H9 (cell line): ENCODE measurements at regions not wholly inside any gene's neighbourhood (a gene's known extent, or its start where the extent isn't known, plus 50 kb on each side); places are given as distances from the start of the nearest gene placed in this dataset.

Experiments
- DNase-seq: peaks from one replicate; pipeline ENCODE4 v3.0.0-alpha.2; 2017
- H2AFZ ChIP-seq: one replicate; pipeline ENCODE4 v1.6.1; 2013; ENCODE audit warnings: mild to moderate bottlenecking, low read length, control low read depth, moderate library complexity
- H2AK5ac ChIP-seq: 2 replicates; pipeline ENCODE4 v1.6.1; 2013; ENCODE audit warnings: low read length, control low read depth, mixed read lengths; ENCODE audit not compliant: insufficient read length
- H2BK120ac ChIP-seq: one replicate; pipeline ENCODE4 v1.6.1; 2013; ENCODE audit warnings: low read depth, mild to moderate bottlenecking, low read length, control low read depth, inconsistent platforms; ENCODE audit not compliant: poor library complexity, severe bottlenecking
- H2BK12ac ChIP-seq: 2 replicates; pipeline ENCODE4 v1.6.1; 2013; ENCODE audit warnings: low read length, control low read depth, mixed read lengths, low read depth; ENCODE audit not compliant: insufficient read length
- H2BK15ac ChIP-seq: 2 replicates; pipeline ENCODE4 v1.6.1; 2013; ENCODE audit warnings: low read depth, low read length, control low read depth
- H2BK20ac ChIP-seq: one replicate; pipeline ENCODE4 v1.6.1; 2013; ENCODE audit warnings: low read depth, mild to moderate bottlenecking, low read length, control low read depth, inconsistent platforms; ENCODE audit not compliant: poor library complexity, severe bottlenecking
- H2BK5ac ChIP-seq: 2 replicates; pipeline ENCODE4 v1.6.1; 2013; ENCODE audit warnings: low read length, control low read depth, mixed read lengths; ENCODE audit not compliant: insufficient read length
- H3K14ac ChIP-seq: 2 replicates; pipeline ENCODE4 v1.6.1; 2013; ENCODE audit warnings: low read length, control low read depth; ENCODE audit not compliant: insufficient read depth
- H3K18ac ChIP-seq: 2 replicates; pipeline ENCODE4 v1.6.1; 2013; ENCODE audit warnings: low read depth, mild to moderate bottlenecking, mixed read lengths, low read length, control low read depth; ENCODE audit not compliant: insufficient read length
- H3K23ac ChIP-seq: 2 replicates; pipeline ENCODE4 v1.6.1; 2013; ENCODE audit warnings: low read length, control low read depth, mixed read lengths, low read depth; ENCODE audit not compliant: insufficient read length
- H3K23me2 ChIP-seq: 2 replicates; pipeline ENCODE4 v1.6.1; 2013; ENCODE audit warnings: low read depth, mild to moderate bottlenecking, mixed read lengths, low read length, control low read depth; ENCODE audit not compliant: insufficient read length, poor library complexity, severe bottlenecking
- H3K27ac ChIP-seq: 2 replicates; pipeline ENCODE4 v1.5.1; 2013; ENCODE audit warnings: low read length, control low read depth, mixed read lengths, low read depth; ENCODE audit not compliant: insufficient read length
- H3K27me3 ChIP-seq: 2 replicates; pipeline ENCODE4 v1.6.1; 2013; ENCODE audit warnings: low read length, control low read depth, inconsistent platforms; ENCODE audit not compliant: insufficient read depth
- H3K4ac ChIP-seq: 2 replicates; pipeline ENCODE4 v1.6.1; 2013; ENCODE audit warnings: low read depth, mild to moderate bottlenecking, control low read depth, inconsistent platforms, low read length, moderate library complexity
- H3K4me1 ChIP-seq: 2 replicates; pipeline ENCODE4 v1.6.1; 2013; ENCODE audit warnings: low read length, control low read depth, inconsistent platforms; ENCODE audit not compliant: insufficient read depth
- H3K4me2 ChIP-seq: 2 replicates; pipeline ENCODE4 v1.6.1; 2013; ENCODE audit warnings: low read length, control low read depth, mixed read lengths; ENCODE audit not compliant: insufficient read length, insufficient read depth
- H3K56ac ChIP-seq: 2 replicates; pipeline ENCODE4 v1.6.1; 2013; ENCODE audit warnings: low read depth, mild to moderate bottlenecking, mixed read lengths, low read length, control low read depth; ENCODE audit not compliant: insufficient read length
- H3K79me1 ChIP-seq: 2 replicates; pipeline ENCODE4 v1.6.1; 2013; ENCODE audit warnings: low read depth, mild to moderate bottlenecking, moderate library complexity, low read length, control low read depth, inconsistent platforms; ENCODE audit not compliant: insufficient read depth, poor library complexity, severe bottlenecking
- H3K79me2 ChIP-seq: 2 replicates; pipeline ENCODE4 v1.6.1; 2013; ENCODE audit warnings: low read length, control low read depth, inconsistent platforms; ENCODE audit not compliant: insufficient read depth
- H3K9ac ChIP-seq: 2 replicates; pipeline ENCODE4 v1.6.1; 2013; ENCODE audit warnings: low read length, control low read depth, mixed read lengths; ENCODE audit not compliant: insufficient read length; ENCODE audit errors: extremely low read depth
- H3K9me3 ChIP-seq: one replicate; pipeline ENCODE4 v1.6.1; 2013; ENCODE audit warnings: low read depth, low read length, inconsistent platforms; ENCODE audit not compliant: control insufficient read depth
- H3T11ph ChIP-seq: one replicate; pipeline ENCODE4 v1.6.1; 2013; ENCODE audit warnings: mild to moderate bottlenecking, low read length, control low read depth, inconsistent platforms
- H4K20me1 ChIP-seq: one replicate; pipeline ENCODE4 v1.6.1; 2013; ENCODE audit not compliant: control insufficient read depth, insufficient read length, insufficient read depth
- H4K5ac ChIP-seq: 2 replicates; pipeline ENCODE4 v1.6.1; 2013; ENCODE audit warnings: low read depth, mild to moderate bottlenecking, mixed read lengths, low read length, control low read depth; ENCODE audit not compliant: insufficient read length
- H4K8ac ChIP-seq: replicated peaks from 2 replicates; pipeline ENCODE4 v1.6.1; 2013; ENCODE audit warnings: low read length, control low read depth, mixed read lengths, low read depth; ENCODE audit not compliant: insufficient read length
- H4K91ac ChIP-seq: 2 replicates; pipeline ENCODE4 v1.6.1; 2013; ENCODE audit warnings: low read depth, mild to moderate bottlenecking, moderate library complexity, mixed read lengths, low read length, control low read depth; ENCODE audit not compliant: insufficient read length
- H3K27ac Mint-ChIP-seq, 3 experiments: 2 replicates in 2 of 3; 3 replicates in 1 of 3; pipeline ENCODE4 v1.8.0; 2020 to 2021; ENCODE audit warnings: mixed read lengths in 3 of 3, mild to moderate bottlenecking in 1 of 3, moderate library complexity in 1 of 3
- H3K27me3 Mint-ChIP-seq: 2 replicates; pipeline ENCODE4 v1.8.0; 2021; ENCODE audit warnings: low read depth, mild to moderate bottlenecking, moderate library complexity, mixed read lengths
- H3K36me3 Mint-ChIP-seq, 3 experiments: 2 replicates in 2 of 3; 3 replicates in 1 of 3; pipeline ENCODE4 v1.8.0; 2020 to 2021; ENCODE audit warnings: low read depth in 3 of 3, mixed read lengths in 3 of 3; ENCODE audit not compliant: insufficient read depth in 1 of 3
- H3K4me1 Mint-ChIP-seq, 2 experiments: 2 replicates each; pipeline ENCODE4 v1.8.0; 2020; ENCODE audit warnings: mixed read lengths in 2 of 2
- H3K4me3 Mint-ChIP-seq, 2 experiments: 2 replicates in 1 of 2; 3 replicates in 1 of 2; pipeline ENCODE4 v1.8.0; 2020 to 2021; ENCODE audit warnings: mild to moderate bottlenecking in 2 of 2, mixed read lengths in 2 of 2, moderate library complexity in 1 of 2
- H3K9me3 Mint-ChIP-seq, 2 experiments: 2 replicates in 1 of 2; 3 replicates in 1 of 2; pipeline ENCODE4 v1.8.0; 2020; ENCODE audit warnings: mild to moderate bottlenecking in 2 of 2, mixed read lengths in 2 of 2, moderate library complexity in 1 of 2
- WGBS: extraction: QIAGEN DNeasy Blood & Tissue Kit; methylation state at CpG from one replicate; pipeline ENCODE4 v1.1.7; 2013; ENCODE audit warnings: missing lambda C conversion rate, low lambda C conversion rate, mixed read lengths; ENCODE audit not compliant: insufficient read length; ENCODE audit errors: extremely low coverage; 5-methylcytosine and 5-hydroxymethylcytosine counted together
- TF ChIP-seq, protein P1 (sequence below): fragments of 200-600 bp; sonication (generic); conservative IDR thresholded peaks from 3 replicates; pipeline ENCODE4 v1.8.0; 2021; ENCODE audit warnings: antibody characterized with exemption, mild to moderate bottlenecking

DNA sequence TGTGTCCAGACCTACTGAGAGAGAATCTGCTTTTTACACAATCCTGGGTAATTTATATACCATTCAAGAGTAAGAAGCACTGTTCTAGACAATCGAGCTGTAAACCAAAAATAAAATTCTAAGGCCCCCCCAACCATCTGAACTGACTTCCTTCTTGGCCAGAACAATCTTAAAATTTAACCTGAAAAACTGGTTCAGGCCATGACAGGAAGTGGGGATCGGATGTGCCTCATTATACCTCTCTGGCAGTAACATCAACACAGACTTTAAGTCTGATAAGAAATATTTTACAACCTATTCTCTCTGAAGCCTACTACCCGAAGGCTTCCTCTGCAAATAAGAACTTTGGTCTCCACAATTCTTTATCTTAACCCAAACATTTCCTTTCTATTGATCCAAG lies 75.2 kb upstream of the KIF5B start:
- Histone ChIP-seq H2BK12ac (no peak overlapping the region), H4K20me1 (no peaks in the 10 kb centered on the region), H2BK20ac (no peak overlapping the region), H3K79me2 (no peaks in the 10 kb centered on the region), H3K4me1 (no peaks in the 10 kb centered on the region; the same call in 1 of the 2 replicates), H4K5ac (no peak overlapping the region), H3K4ac (no peak overlapping the region), H3K27ac (no peak overlapping the region), H3K23me2 (no peaks in the 10 kb centered on the region), H3K27me3 (no peaks in the 10 kb centered on the region), H3K14ac (no peak overlapping the region), H4K8ac (no peak overlapping the region), H3K9me3 (no peaks in the 10 kb centered on the region), H3K79me1 (no peaks in the 10 kb centered on the region), H2BK15ac (no peak overlapping the region), H4K91ac (no peak overlapping the region), H2BK5ac (no peak overlapping the region), H3K56ac (no peak overlapping the region), H3K9ac (no peak overlapping the region), H2AFZ (no peak overlapping the region), H3T11ph (no peak overlapping the region), H3K4me2 (no peak overlapping the region), H3K18ac (no peak overlapping the region), H2AK5ac (no peak overlapping the region), H3K23ac (no peak overlapping the region), H2BK120ac (no peak overlapping the region)
- no peaks in the 10 kb centered on the region for H3K9me3 Mint-ChIP-seq
- no peaks in the 10 kb centered on the region for H3K36me3 Mint-ChIP-seq
- TF ChIP-seq, protein P1, sequence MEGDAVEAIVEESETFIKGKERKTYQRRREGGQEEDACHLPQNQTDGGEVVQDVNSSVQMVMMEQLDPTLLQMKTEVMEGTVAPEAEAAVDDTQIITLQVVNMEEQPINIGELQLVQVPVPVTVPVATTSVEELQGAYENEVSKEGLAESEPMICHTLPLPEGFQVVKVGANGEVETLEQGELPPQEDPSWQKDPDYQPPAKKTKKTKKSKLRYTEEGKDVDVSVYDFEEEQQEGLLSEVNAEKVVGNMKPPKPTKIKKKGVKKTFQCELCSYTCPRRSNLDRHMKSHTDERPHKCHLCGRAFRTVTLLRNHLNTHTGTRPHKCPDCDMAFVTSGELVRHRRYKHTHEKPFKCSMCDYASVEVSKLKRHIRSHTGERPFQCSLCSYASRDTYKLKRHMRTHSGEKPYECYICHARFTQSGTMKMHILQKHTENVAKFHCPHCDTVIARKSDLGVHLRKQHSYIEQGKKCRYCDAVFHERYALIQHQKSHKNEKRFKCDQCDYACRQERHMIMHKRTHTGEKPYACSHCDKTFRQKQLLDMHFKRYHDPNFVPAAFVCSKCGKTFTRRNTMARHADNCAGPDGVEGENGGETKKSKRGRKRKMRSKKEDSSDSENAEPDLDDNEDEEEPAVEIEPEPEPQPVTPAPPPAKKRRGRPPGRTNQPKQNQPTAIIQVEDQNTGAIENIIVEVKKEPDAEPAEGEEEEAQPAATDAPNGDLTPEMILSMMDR: no peak
- no peak for DNase-seq
- no peak overlapping the region for H3K27ac Mint-ChIP-seq
- H3K4me3 Mint-ChIP-seq: no peak overlapping the region
- peaks cover 14 to 15% of the 10 kb centered on the region in 2 experiments for H3K4me1 Mint-ChIP-seq
- no CpG with 5 or more reads among the region's 3 CpGs for WGBS
- no peaks in the 10 kb centered on the region for H3K27me3 Mint-ChIP-seq
